Right atrium auricular region (tissue), 2 donors: ENCODE measurements at regions not wholly inside any gene's neighbourhood (a gene's known extent, or its start where the extent isn't known, plus 50 kb on each side); places are given as distances from the start of the nearest gene placed in this dataset.
"Not testable (repeated sequence)": the region's sequence is repeated elsewhere in the genome, so short reads cannot be mapped to it uniquely, and the experiment has no call there.

Experiments
- DNase-seq: peaks from one replicate; pipeline ENCODE4 v3.0.0-alpha.2; 2019; ENCODE audit warnings: low spot score
- H3K27ac ChIP-seq, 2 donors: fragments of 200-600 bp; sonication (generic); 1 replicate in 1 of 2; 2 replicates in 1 of 2; pipeline ENCODE4 v1.5.1; 2016 to 2019
- H3K27me3 ChIP-seq, 2 donors: fragments of 200-600 bp; sonication (generic); one replicate each; pipeline versions ENCODE4 v1.5.1 to v1.6.0; 2017 to 2019
- H3K36me3 ChIP-seq: fragments of 200-600 bp; sonication (generic); one replicate; pipeline ENCODE4 v1.5.1; 2016
- H3K4me1 ChIP-seq, 2 donors: fragments of 200-600 bp; sonication (generic); one replicate each; pipeline versions ENCODE4 v1.5.1 to v1.6.0; 2017 to 2019
- H3K4me3 ChIP-seq, 2 donors: fragments of 200-600 bp; sonication (generic); 1 replicate in 1 of 2; 2 replicates in 1 of 2; pipeline ENCODE4 v1.5.1; 2017 to 2019; ENCODE audit warnings: mild to moderate bottlenecking in 1 of 2, moderate library complexity in 1 of 2
- H3K9me3 ChIP-seq, 2 donors: fragments of 200-600 bp; sonication (generic); one replicate each; pipeline ENCODE4 v1.5.1; 2019
- CTCF ChIP-seq, 2 donors: fragments of 200-600 bp; sonication (generic); IDR thresholded peaks; one replicate each; pipeline ENCODE4 v1.5.1; 2019; ENCODE audit warnings: antibody characterized with exemption in 2 of 2

- not testable (repeated sequence) for H3K9me3 ChIP-seq, H3K4me1 ChIP-seq, H3K27me3 ChIP-seq, H3K36me3 ChIP-seq, DNase-seq, H3K4me3 ChIP-seq, H3K27ac ChIP-seq
Observed at GRCh38 chr1:161454865-161455707, 50.2 kb upstream of the FCGR2A start.

GRCh38 chr1:161453950-161454864, 51.0 kb upstream of the FCGR2A start:
- DNase-seq, H3K36me3 ChIP-seq, H3K4me1 ChIP-seq, H3K27ac ChIP-seq, H3K27me3 ChIP-seq, H3K4me3 ChIP-seq, H3K9me3 ChIP-seq: not testable (repeated sequence)

GRCh38 chr1:161451698-161452348, 53.4 kb upstream of the FCGR2A start:
- not testable (repeated sequence) for DNase-seq

GRCh38 chr1:161447760-161448332, 57.4 kb upstream of the FCGR2A start:
- H3K27ac ChIP-seq, H3K27me3 ChIP-seq, DNase-seq, H3K9me3 ChIP-seq, H3K4me1 ChIP-seq, H3K36me3 ChIP-seq, H3K4me3 ChIP-seq: not testable (repeated sequence)

More at GRCh38 chr1:161451698-161452348, 53.4 kb upstream of the FCGR2A start:
- not testable (repeated sequence) for H3K4me3 ChIP-seq, H3K27me3 ChIP-seq, H3K9me3 ChIP-seq, H3K4me1 ChIP-seq, H3K36me3 ChIP-seq, H3K27ac ChIP-seq

GRCh38 chr1:161447040-161447759, 58.1 kb upstream of the FCGR2A start:
- not testable (repeated sequence) for H3K27me3 ChIP-seq, H3K4me3 ChIP-seq, H3K9me3 ChIP-seq, H3K27ac ChIP-seq, DNase-seq, H3K36me3 ChIP-seq, H3K4me1 ChIP-seq

GRCh38 chr1:161444725-161445124, 60.5 kb upstream of the FCGR2A start:
- H3K27ac ChIP-seq, H3K4me3 ChIP-seq, H3K36me3 ChIP-seq, H3K9me3 ChIP-seq, H3K27me3 ChIP-seq, H3K4me1 ChIP-seq: not testable (repeated sequence)
- DNase-seq = peak; percentile 70

GRCh38 chr1:161444255-161444654, 61.0 kb upstream of the FCGR2A start:
- H3K9me3 ChIP-seq, H3K27ac ChIP-seq, DNase-seq, H3K4me1 ChIP-seq, H3K27me3 ChIP-seq, H3K4me3 ChIP-seq, H3K36me3 ChIP-seq: not testable (repeated sequence)

GRCh38 chr1:161440312-161440894, 64.9 kb upstream of the FCGR2A start:
- peaks cover 0 to 7% of the 10 kb centered on the region in 2 donors for H3K4me1 ChIP-seq
- H3K4me3 ChIP-seq = peak overlapping the region; percentile 40 to 64
- peak; percentile 40 to 60 for TF ChIP-seq CTCF (IDR thresholded peaks at IDR 0.05)
- H3K9me3 ChIP-seq = no peaks in the 10 kb centered on the region
- H3K27me3 ChIP-seq = peaks cover 0 to 7% of the 10 kb centered on the region in 2 donors
- peak overlapping the region in 1 of 2 donors; percentile 26 for H3K27ac ChIP-seq
- H3K36me3 ChIP-seq = no peaks in the 10 kb centered on the region
- no peak for DNase-seq
